GM23338 (cell line): ENCODE measurements at regions not wholly inside any gene's neighbourhood (a gene's known extent, or its start where the extent isn't known, plus 50 kb on each side); places are given as distances from the start of the nearest gene placed in this dataset.

Source experiments
- ATAC-seq: fragments of 200-7000 bp; cut with Tn5 transposase; 3 replicates; pipeline ENCODE4 v1.9.1; 2020
- DNase-seq: peaks from one replicate; pipeline ENCODE4 v3.0.0-alpha.2; 2015; ENCODE audit warnings: low spot score
- H2AFZ ChIP-seq: fragments of 200-600 bp; sonication (generic); 2 replicates; pipeline ENCODE4 v1.8.0; 2016; ENCODE audit warnings: antibody characterized with exemption, mild to moderate bottlenecking, moderate library complexity
- H3F3A ChIP-seq: fragments of 200-600 bp; sonication (generic); replicated peaks from 2 replicates; pipeline ENCODE4 v1.8.0; 2017; ENCODE audit warnings: antibody characterized with exemption, mixed run types, low read depth
- H3K27ac ChIP-seq: fragments of 200-600 bp; sonication (generic); 2 replicates; pipeline ENCODE4 v1.6.1; 2016; ENCODE audit warnings: low read depth
- H3K27me3 ChIP-seq: fragments of 200-600 bp; sonication (generic); 2 replicates; pipeline ENCODE4 v1.8.0; 2016; ENCODE audit warnings: mild to moderate bottlenecking, mixed run types, moderate library complexity; ENCODE audit not compliant: insufficient read depth
- H3K36me3 ChIP-seq: fragments of 200-600 bp; sonication (generic); 2 replicates; pipeline ENCODE4 v1.8.0; 2016; ENCODE audit warnings: mild to moderate bottlenecking; ENCODE audit not compliant: insufficient read depth
- H3K4me1 ChIP-seq: fragments of 200-600 bp; sonication (generic); 2 replicates; pipeline ENCODE4 v1.8.0; 2016; ENCODE audit warnings: mild to moderate bottlenecking, moderate library complexity; ENCODE audit not compliant: insufficient read depth
- H3K4me2 ChIP-seq: fragments of 200-600 bp; sonication (generic); 2 replicates; pipeline ENCODE4 v1.7.1; 2017; ENCODE audit warnings: mixed run types
- H3K4me3 ChIP-seq: fragments of 200-600 bp; sonication (generic); 2 replicates; pipeline ENCODE4 v1.6.1; 2016; ENCODE audit warnings: mixed run types
- H3K79me2 ChIP-seq: fragments of 200-600 bp; sonication (generic); replicated peaks from 2 replicates; pipeline ENCODE4 v1.8.0; 2017; ENCODE audit warnings: mild to moderate bottlenecking; ENCODE audit not compliant: insufficient read depth
- H3K9me2 ChIP-seq: fragments of 200-600 bp; sonication (generic); 2 replicates; pipeline ENCODE4 v1.8.0; 2017; ENCODE audit not compliant: insufficient read depth
- H4K20me1 ChIP-seq: fragments of 200-600 bp; sonication (generic); replicated peaks from 2 replicates; pipeline ENCODE4 v1.8.0; 2017; ENCODE audit warnings: mild to moderate bottlenecking; ENCODE audit not compliant: insufficient read depth
- H3K27ac Mint-ChIP-seq: 2 replicates; pipeline ENCODE4 v1.8.0; 2020; ENCODE audit warnings: inconsistent platforms, mild to moderate bottlenecking, moderate library complexity, mixed read lengths
- H3K27me3 Mint-ChIP-seq: 3 replicates; pipeline ENCODE4 v1.8.0; 2022; ENCODE audit warnings: low read depth, mild to moderate bottlenecking, moderate library complexity, mixed read lengths, inconsistent platforms; ENCODE audit not compliant: insufficient read depth, poor library complexity
- H3K36me3 Mint-ChIP-seq: 3 replicates; pipeline ENCODE4 v1.8.0; 2021; ENCODE audit warnings: low read depth, mild to moderate bottlenecking, inconsistent platforms, moderate library complexity, mixed read lengths
- H3K4me1 Mint-ChIP-seq: 3 replicates; pipeline ENCODE4 v1.8.0; 2020; ENCODE audit warnings: mild to moderate bottlenecking, inconsistent platforms, mixed read lengths
- H3K4me3 Mint-ChIP-seq: 3 replicates; pipeline ENCODE4 v1.8.0; 2021; ENCODE audit warnings: moderate library complexity, mild to moderate bottlenecking, inconsistent platforms, mixed read lengths
- H3K9me3 Mint-ChIP-seq: 3 replicates; pipeline ENCODE4 v1.8.0; 2020; ENCODE audit warnings: moderate library complexity, mild to moderate bottlenecking, inconsistent platforms, mixed read lengths
- CREB1 ChIP-seq: fragments of 250-450 bp; sonication (Bioruptor Pico); IDR thresholded peaks from 2 replicates; pipeline ENCODE4 v1.5.0; 2020; ENCODE audit warnings: low read depth, mild to moderate bottlenecking, moderate library complexity
- EZH2 ChIP-seq: fragments of 200-600 bp; sonication (generic); IDR thresholded peaks from one replicate; pipeline ENCODE4 v1.8.0; 2017; ENCODE audit warnings: antibody characterized with exemption, mild to moderate bottlenecking, low read depth; ENCODE audit not compliant: unreplicated experiment
- EZH2phosphoT487 ChIP-seq: fragments of 200-600 bp; sonication (generic); IDR thresholded peaks from one replicate; pipeline ENCODE4 v1.8.1; 2018; ENCODE audit warnings: antibody characterized with exemption; ENCODE audit not compliant: unreplicated experiment
- NANOG ChIP-seq: IDR thresholded peaks from 2 replicates; pipeline ENCODE4 v1.6.1; 2016; ENCODE audit warnings: antibody characterized with exemption, borderline replicate concordance
- STAT1 ChIP-seq: IDR thresholded peaks from one replicate; pipeline ENCODE4 v1.6.1; 2016; ENCODE audit warnings: antibody characterized with exemption; ENCODE audit not compliant: unreplicated experiment
- ZNF114 ChIP-seq: fragments of 250-450 bp; sonication (Bioruptor Pico); IDR thresholded peaks from 2 replicates; pipeline ENCODE4 v1.5.0; 2020; ENCODE audit warnings: mild to moderate bottlenecking, moderate library complexity
- TF ChIP-seq, protein P1 (sequence below): fragments of 250-450 bp; sonication (Bioruptor Pico); IDR thresholded peaks from 2 replicates; pipeline ENCODE4 v1.5.0; 2020; ENCODE audit warnings: mild to moderate bottlenecking, moderate library complexity
- TF ChIP-seq, protein P2 (sequence below), 2 experiments: fragments of 200-600 bp in 1 of 2; sonication (generic) in 1 of 2; conservative IDR thresholded peaks; 2 replicates each; pipeline versions ENCODE4 v1.5.1 to v1.6.1; 2016 to 2017; ENCODE audit warnings: antibody characterized with exemption in 2 of 2, low read depth in 2 of 2, mild to moderate bottlenecking in 2 of 2, moderate library complexity in 1 of 2
- TF ChIP-seq, protein P3 (sequence below): IDR thresholded peaks from one replicate; pipeline ENCODE4 v1.6.1; 2018; ENCODE audit warnings: antibody characterized with exemption; ENCODE audit not compliant: unreplicated experiment

DNA sequence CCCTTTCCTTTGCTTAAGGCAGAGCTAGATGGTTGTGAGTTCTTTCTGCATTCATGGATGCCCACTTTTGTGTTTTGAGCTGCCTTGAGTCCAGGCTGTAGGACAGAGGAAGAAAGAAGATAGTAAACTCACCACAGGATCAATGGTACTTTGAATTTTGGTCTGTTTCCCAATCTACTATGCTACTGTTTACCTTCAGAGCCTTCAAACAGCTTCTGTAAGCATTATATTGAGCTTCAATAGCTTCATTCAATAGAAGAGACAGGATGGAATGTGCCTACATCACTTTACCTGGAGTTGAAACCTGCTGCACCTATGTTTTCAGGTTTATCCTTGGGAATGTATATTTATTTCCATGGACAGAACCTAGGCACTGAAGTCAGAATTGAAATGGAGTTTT, 397.9 kb upstream of the DYNLRB2 start (continued):
- TF ChIP-seq, protein P1, sequence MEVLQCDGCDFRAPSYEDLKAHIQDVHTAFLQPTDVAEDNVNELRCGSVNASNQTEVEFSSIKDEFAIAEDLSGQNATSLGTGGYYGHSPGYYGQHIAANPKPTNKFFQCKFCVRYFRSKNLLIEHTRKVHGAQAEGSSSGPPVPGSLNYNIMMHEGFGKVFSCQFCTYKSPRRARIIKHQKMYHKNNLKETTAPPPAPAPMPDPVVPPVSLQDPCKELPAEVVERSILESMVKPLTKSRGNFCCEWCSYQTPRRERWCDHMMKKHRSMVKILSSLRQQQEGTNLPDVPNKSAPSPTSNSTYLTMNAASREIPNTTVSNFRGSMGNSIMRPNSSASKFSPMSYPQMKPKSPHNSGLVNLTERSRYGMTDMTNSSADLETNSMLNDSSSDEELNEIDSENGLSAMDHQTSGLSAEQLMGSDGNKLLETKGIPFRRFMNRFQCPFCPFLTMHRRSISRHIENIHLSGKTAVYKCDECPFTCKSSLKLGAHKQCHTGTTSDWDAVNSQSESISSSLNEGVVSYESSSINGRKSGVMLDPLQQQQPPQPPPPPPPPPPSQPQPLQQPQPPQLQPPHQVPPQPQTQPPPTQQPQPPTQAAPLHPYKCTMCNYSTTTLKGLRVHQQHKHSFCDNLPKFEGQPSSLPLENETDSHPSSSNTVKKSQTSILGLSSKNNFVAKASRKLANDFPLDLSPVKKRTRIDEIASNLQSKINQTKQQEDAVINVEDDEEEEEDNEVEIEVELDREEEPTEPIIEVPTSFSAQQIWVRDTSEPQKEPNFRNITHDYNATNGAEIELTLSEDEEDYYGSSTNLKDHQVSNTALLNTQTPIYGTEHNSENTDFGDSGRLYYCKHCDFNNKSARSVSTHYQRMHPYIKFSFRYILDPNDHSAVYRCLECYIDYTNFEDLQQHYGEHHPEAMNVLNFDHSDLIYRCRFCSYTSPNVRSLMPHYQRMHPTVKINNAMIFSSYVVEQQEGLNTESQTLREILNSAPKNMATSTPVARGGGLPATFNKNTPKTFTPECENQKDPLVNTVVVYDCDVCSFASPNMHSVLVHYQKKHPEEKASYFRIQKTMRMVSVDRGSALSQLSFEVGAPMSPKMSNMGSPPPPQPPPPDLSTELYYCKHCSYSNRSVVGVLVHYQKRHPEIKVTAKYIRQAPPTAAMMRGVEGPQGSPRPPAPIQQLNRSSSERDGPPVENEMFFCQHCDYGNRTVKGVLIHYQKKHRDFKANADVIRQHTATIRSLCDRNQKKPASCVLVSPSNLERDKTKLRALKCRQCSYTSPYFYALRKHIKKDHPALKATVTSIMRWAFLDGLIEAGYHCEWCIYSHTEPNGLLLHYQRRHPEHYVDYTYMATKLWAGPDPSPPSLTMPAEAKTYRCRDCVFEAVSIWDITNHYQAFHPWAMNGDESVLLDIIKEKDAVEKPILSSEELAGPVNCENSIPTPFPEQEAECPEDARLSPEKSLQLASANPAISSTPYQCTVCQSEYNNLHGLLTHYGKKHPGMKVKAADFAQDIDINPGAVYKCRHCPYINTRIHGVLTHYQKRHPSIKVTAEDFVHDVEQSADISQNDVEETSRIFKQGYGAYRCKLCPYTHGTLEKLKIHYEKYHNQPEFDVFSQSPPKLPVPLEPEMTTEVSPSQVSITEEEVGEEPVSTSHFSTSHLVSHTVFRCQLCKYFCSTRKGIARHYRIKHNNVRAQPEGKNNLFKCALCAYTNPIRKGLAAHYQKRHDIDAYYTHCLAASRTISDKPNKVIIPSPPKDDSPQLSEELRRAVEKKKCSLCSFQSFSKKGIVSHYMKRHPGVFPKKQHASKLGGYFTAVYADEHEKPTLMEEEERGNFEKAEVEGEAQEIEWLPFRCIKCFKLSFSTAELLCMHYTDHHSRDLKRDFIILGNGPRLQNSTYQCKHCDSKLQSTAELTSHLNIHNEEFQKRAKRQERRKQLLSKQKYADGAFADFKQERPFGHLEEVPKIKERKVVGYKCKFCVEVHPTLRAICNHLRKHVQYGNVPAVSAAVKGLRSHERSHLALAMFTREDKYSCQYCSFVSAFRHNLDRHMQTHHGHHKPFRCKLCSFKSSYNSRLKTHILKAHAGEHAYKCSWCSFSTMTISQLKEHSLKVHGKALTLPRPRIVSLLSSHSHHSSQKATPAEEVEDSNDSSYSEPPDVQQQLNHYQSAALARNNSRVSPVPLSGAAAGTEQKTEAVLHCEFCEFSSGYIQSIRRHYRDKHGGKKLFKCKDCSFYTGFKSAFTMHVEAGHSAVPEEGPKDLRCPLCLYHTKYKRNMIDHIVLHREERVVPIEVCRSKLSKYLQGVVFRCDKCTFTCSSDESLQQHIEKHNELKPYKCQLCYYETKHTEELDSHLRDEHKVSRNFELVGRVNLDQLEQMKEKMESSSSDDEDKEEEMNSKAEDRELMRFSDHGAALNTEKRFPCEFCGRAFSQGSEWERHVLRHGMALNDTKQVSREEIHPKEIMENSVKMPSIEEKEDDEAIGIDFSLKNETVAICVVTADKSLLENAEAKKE (CRISPR knock-in tag): no peak
- no peak for TF ChIP-seq CREB1 (CRISPR knock-in tag)
- TF ChIP-seq EZH2phosphoT487: no peak

GRCh38 chr16:80142281-80142680, 398.5 kb upstream of the DYNLRB2 start:
- Mint-ChIP-seq H3K27me3 (peaks cover 6% of the 10 kb centered on the region), H3K9me3 (peaks cover 56% of the 10 kb centered on the region), H3K27ac (no peak overlapping the region), H3K4me3 (no peak overlapping the region), H3K4me1 (no peaks in the 10 kb centered on the region), H3K36me3 (peaks cover 13% of the 10 kb centered on the region)
- H3K36me3 ChIP-seq: no peaks in the 10 kb centered on the region
- no peak overlapping the region for H3K4me2 ChIP-seq
- no peaks in the 10 kb centered on the region for H3F3A ChIP-seq
- no peaks in the 10 kb centered on the region for H3K9me2 ChIP-seq
- H2AFZ ChIP-seq: no peak overlapping the region
- H3K27me3 ChIP-seq: no peaks in the 10 kb centered on the region
- H4K20me1 ChIP-seq: no peaks in the 10 kb centered on the region
- TF ChIP-seq NANOG (no peak), EZH2phosphoT487 (no peak), ZNF114 (CRISPR knock-in tag) (no peak), STAT1 (no peak), EZH2 (no peak), CREB1 (CRISPR knock-in tag) (no peak)
- TF ChIP-seq, protein P2, sequence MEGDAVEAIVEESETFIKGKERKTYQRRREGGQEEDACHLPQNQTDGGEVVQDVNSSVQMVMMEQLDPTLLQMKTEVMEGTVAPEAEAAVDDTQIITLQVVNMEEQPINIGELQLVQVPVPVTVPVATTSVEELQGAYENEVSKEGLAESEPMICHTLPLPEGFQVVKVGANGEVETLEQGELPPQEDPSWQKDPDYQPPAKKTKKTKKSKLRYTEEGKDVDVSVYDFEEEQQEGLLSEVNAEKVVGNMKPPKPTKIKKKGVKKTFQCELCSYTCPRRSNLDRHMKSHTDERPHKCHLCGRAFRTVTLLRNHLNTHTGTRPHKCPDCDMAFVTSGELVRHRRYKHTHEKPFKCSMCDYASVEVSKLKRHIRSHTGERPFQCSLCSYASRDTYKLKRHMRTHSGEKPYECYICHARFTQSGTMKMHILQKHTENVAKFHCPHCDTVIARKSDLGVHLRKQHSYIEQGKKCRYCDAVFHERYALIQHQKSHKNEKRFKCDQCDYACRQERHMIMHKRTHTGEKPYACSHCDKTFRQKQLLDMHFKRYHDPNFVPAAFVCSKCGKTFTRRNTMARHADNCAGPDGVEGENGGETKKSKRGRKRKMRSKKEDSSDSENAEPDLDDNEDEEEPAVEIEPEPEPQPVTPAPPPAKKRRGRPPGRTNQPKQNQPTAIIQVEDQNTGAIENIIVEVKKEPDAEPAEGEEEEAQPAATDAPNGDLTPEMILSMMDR (conservative IDR thresholded peaks at IDR 0.05; ENCODE audit: low read depth in 2 of 2): no peak
- TF ChIP-seq, protein P3, sequence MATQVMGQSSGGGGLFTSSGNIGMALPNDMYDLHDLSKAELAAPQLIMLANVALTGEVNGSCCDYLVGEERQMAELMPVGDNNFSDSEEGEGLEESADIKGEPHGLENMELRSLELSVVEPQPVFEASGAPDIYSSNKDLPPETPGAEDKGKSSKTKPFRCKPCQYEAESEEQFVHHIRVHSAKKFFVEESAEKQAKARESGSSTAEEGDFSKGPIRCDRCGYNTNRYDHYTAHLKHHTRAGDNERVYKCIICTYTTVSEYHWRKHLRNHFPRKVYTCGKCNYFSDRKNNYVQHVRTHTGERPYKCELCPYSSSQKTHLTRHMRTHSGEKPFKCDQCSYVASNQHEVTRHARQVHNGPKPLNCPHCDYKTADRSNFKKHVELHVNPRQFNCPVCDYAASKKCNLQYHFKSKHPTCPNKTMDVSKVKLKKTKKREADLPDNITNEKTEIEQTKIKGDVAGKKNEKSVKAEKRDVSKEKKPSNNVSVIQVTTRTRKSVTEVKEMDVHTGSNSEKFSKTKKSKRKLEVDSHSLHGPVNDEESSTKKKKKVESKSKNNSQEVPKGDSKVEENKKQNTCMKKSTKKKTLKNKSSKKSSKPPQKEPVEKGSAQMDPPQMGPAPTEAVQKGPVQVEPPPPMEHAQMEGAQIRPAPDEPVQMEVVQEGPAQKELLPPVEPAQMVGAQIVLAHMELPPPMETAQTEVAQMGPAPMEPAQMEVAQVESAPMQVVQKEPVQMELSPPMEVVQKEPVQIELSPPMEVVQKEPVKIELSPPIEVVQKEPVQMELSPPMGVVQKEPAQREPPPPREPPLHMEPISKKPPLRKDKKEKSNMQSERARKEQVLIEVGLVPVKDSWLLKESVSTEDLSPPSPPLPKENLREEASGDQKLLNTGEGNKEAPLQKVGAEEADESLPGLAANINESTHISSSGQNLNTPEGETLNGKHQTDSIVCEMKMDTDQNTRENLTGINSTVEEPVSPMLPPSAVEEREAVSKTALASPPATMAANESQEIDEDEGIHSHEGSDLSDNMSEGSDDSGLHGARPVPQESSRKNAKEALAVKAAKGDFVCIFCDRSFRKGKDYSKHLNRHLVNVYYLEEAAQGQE: no peak
- no peak for ATAC-seq
- H3K4me3 ChIP-seq: no peak overlapping the region
- H3K4me1 ChIP-seq: no peaks in the 10 kb centered on the region
- no peak for DNase-seq
- H3K79me2 ChIP-seq: no peaks in the 10 kb centered on the region
- H3K27ac ChIP-seq: no peak overlapping the region
